Activated naive CD8-positive, alpha-beta T cell treated with anti-CD3 and anti-CD28 coated beads, Interleukin-2, amount 10 ng/mL, durations not matched to agents 7 days and 5 days (primary cell): ENCODE measurements at regions not wholly inside any gene's neighbourhood (a gene's known extent, or its start where the extent isn't known, plus 50 kb on each side); places are given as distances from the start of the nearest gene placed in this dataset.
"Not testable (repeated sequence)": the region's sequence is repeated elsewhere in the genome, so short reads cannot be mapped to it uniquely, and the experiment has no call there.

Experiments
- ATAC-seq: fragments of 150-1000 bp; cut with Tn5 transposase; one replicate; pipeline ENCODE4 v1.10.0; 2021; ENCODE audit warnings: low read depth, moderate library complexity
- POLR2A ChIA-PET: fragments of 350-600 bp; sonication (Branson Sonifier 250); formaldehyde crosslinking; loops from one replicate; lab custom pipeline; 2021; ENCODE audit warnings: antibody characterized with exemption; lab: Charles Lee
- DNase-seq: peaks from one replicate; pipeline ENCODE4 v3.0.0; 2021
- H3K27ac Mint-ChIP-seq: one replicate; pipeline ENCODE4 v1.8.0; 2022; ENCODE audit warnings: mild to moderate bottlenecking, mixed read lengths
- H3K27me3 Mint-ChIP-seq: one replicate; pipeline ENCODE4 v1.8.0; 2022; ENCODE audit warnings: mild to moderate bottlenecking, moderate library complexity, mixed read lengths
- H3K36me3 Mint-ChIP-seq: one replicate; pipeline ENCODE4 v1.8.0; 2021; ENCODE audit warnings: mild to moderate bottlenecking, mixed read lengths
- H3K4me1 Mint-ChIP-seq: one replicate; pipeline ENCODE4 v1.8.0; 2021; ENCODE audit warnings: mixed read lengths
- H3K4me3 Mint-ChIP-seq: one replicate; pipeline ENCODE4 v1.8.0; 2022; ENCODE audit warnings: mild to moderate bottlenecking, moderate library complexity, mixed read lengths
- H3K9me3 Mint-ChIP-seq: one replicate; pipeline ENCODE4 v1.8.0; 2021; ENCODE audit warnings: mixed read lengths

- Mint-ChIP-seq H3K4me1 (no peaks in the 10 kb centered on the region), H3K4me3 (no peak overlapping the region), H3K36me3 (no peaks in the 10 kb centered on the region), H3K27ac (no peak overlapping the region), H3K9me3 (peaks cover 1% of the 10 kb centered on the region), H3K27me3 (peaks cover 1% of the 10 kb centered on the region)
- DNase-seq (no peak), ATAC-seq (no peak)
- POLR2A ChIA-PET: no interaction called here
These were observed 154.8 kb upstream of the IRS2 start for GRCh38 chr13:109941221-109941620.

GRCh38 chr13:109940637-109941036 lies 154.3 kb upstream of the IRS2 start:
- POLR2A ChIA-PET: no interaction called here
- Mint-ChIP-seq H3K27me3 (peaks cover 1% of the 10 kb centered on the region), H3K27ac (no peak overlapping the region), H3K4me3 (no peak overlapping the region), H3K9me3 (peaks cover 1% of the 10 kb centered on the region), H3K36me3 (no peaks in the 10 kb centered on the region), H3K4me1 (no peaks in the 10 kb centered on the region)
- DNase-seq: no peak
- ATAC-seq: no peak

GRCh38 chr13:109939838-109940237 lies 153.5 kb upstream of the IRS2 start:
- DNase-seq (no peak), ATAC-seq (no peak)
- POLR2A ChIA-PET: no interaction called here
- Mint-ChIP-seq H3K4me3 (no peak overlapping the region), H3K36me3 (no peaks in the 10 kb centered on the region), H3K27ac (no peak overlapping the region), H3K9me3 (peaks cover 1% of the 10 kb centered on the region), H3K27me3 (peaks cover 1% of the 10 kb centered on the region), H3K4me1 (no peaks in the 10 kb centered on the region)

GRCh38 chr13:109939180-109939579 lies 152.8 kb upstream of the IRS2 start:
- DNase-seq (no peak), ATAC-seq (no peak)
- peaks cover 3% of the 10 kb centered on the region for H3K9me3 Mint-ChIP-seq
- H3K4me1 Mint-ChIP-seq: no peaks in the 10 kb centered on the region
- POLR2A ChIA-PET: no interaction called here
- no peaks in the 10 kb centered on the region for H3K36me3 Mint-ChIP-seq
- peaks cover 1% of the 10 kb centered on the region for H3K27me3 Mint-ChIP-seq
- H3K27ac Mint-ChIP-seq: no peak overlapping the region
- no peak overlapping the region for H3K4me3 Mint-ChIP-seq

- no peaks in the 10 kb centered on the region for H3K4me1 Mint-ChIP-seq
- peaks cover 3% of the 10 kb centered on the region for H3K9me3 Mint-ChIP-seq
- DNase-seq (no peak), ATAC-seq (no peak)
- no peak overlapping the region for H3K27ac Mint-ChIP-seq
- POLR2A ChIA-PET: no interaction called here
- H3K36me3 Mint-ChIP-seq: no peaks in the 10 kb centered on the region
- no peak overlapping the region for H3K4me3 Mint-ChIP-seq
- peaks cover 1% of the 10 kb centered on the region for H3K27me3 Mint-ChIP-seq
These were observed 152.0 kb upstream of the IRS2 start for GRCh38 chr13:109938255-109938936.

- H3K27ac Mint-ChIP-seq, ATAC-seq, H3K9me3 Mint-ChIP-seq, POLR2A ChIA-PET, H3K4me3 Mint-ChIP-seq, DNase-seq, H3K36me3 Mint-ChIP-seq, H3K27me3 Mint-ChIP-seq, H3K4me1 Mint-ChIP-seq: not testable (repeated sequence)
These were observed 148.1 kb upstream of the IRS2 start for GRCh38 chr13:109934520-109934919.

GRCh38 chr13:109933476-109933875 lies 147.1 kb upstream of the IRS2 start:
- Mint-ChIP-seq H3K27me3 (peaks cover 2% of the 10 kb centered on the region), H3K9me3 (peaks cover 3% of the 10 kb centered on the region), H3K4me1 (no peaks in the 10 kb centered on the region), H3K27ac (no peak overlapping the region), H3K4me3 (no peak overlapping the region), H3K36me3 (no peaks in the 10 kb centered on the region)
- POLR2A ChIA-PET: no interaction called here
- no peak for ATAC-seq
- DNase-seq: no peak

GRCh38 chr13:109924376-109924775 lies 138.0 kb upstream of the IRS2 start:
- no peaks in the 10 kb centered on the region for H3K9me3 Mint-ChIP-seq
- H3K27me3 Mint-ChIP-seq: peaks cover 5% of the 10 kb centered on the region
- no peaks in the 10 kb centered on the region for H3K36me3 Mint-ChIP-seq
- no peak overlapping the region for H3K27ac Mint-ChIP-seq
- ATAC-seq: no peak
- POLR2A ChIA-PET: no interaction called here
- H3K4me3 Mint-ChIP-seq: no peak overlapping the region
- H3K4me1 Mint-ChIP-seq: no peaks in the 10 kb centered on the region
- DNase-seq: no peak

GRCh38 chr13:109922518-109922917 lies 136.1 kb upstream of the IRS2 start:
- Mint-ChIP-seq H3K4me1 (no peaks in the 10 kb centered on the region), H3K27me3 (no peaks in the 10 kb centered on the region), H3K36me3 (no peaks in the 10 kb centered on the region), H3K9me3 (no peaks in the 10 kb centered on the region), H3K4me3 (no peak overlapping the region), H3K27ac (no peak overlapping the region)
- ATAC-seq (no peak), DNase-seq (no peak)
- POLR2A ChIA-PET: no interaction called here

GRCh38 chr13:109919715-109920375 lies 133.5 kb upstream of the IRS2 start:
- no peaks in the 10 kb centered on the region for H3K27me3 Mint-ChIP-seq
- no peaks in the 10 kb centered on the region for H3K36me3 Mint-ChIP-seq
- no peaks in the 10 kb centered on the region for H3K4me1 Mint-ChIP-seq
- POLR2A ChIA-PET: no interaction called here
- H3K4me3 Mint-ChIP-seq: no peak overlapping the region
- DNase-seq (no peak), ATAC-seq (no peak)
- no peak overlapping the region for H3K27ac Mint-ChIP-seq
- H3K9me3 Mint-ChIP-seq: no peaks in the 10 kb centered on the region

GRCh38 chr13:109918179-109918711 lies 131.9 kb upstream of the IRS2 start:
- H3K27me3 Mint-ChIP-seq: no peaks in the 10 kb centered on the region
- no peak overlapping the region for H3K27ac Mint-ChIP-seq
- no peaks in the 10 kb centered on the region for H3K4me1 Mint-ChIP-seq
- no peak for DNase-seq
- POLR2A ChIA-PET: no interaction called here
- no peaks in the 10 kb centered on the region for H3K36me3 Mint-ChIP-seq
- no peaks in the 10 kb centered on the region for H3K9me3 Mint-ChIP-seq
- H3K4me3 Mint-ChIP-seq: no peak overlapping the region
- ATAC-seq: no peak

GRCh38 chr13:109917422-109917821 lies 131.0 kb upstream of the IRS2 start:
- Mint-ChIP-seq H3K4me1 (no peaks in the 10 kb centered on the region), H3K27me3 (no peaks in the 10 kb centered on the region), H3K4me3 (no peak overlapping the region), H3K36me3 (no peaks in the 10 kb centered on the region), H3K27ac (no peak overlapping the region), H3K9me3 (no peaks in the 10 kb centered on the region)
- ATAC-seq: no peak
- DNase-seq: no peak
- POLR2A ChIA-PET: no interaction called here

GRCh38 chr13:109913936-109914510 lies 127.6 kb upstream of the IRS2 start:
- Mint-ChIP-seq H3K9me3 (no peaks in the 10 kb centered on the region), H3K27ac (no peak overlapping the region), H3K36me3 (no peaks in the 10 kb centered on the region), H3K4me3 (no peak overlapping the region), H3K4me1 (no peaks in the 10 kb centered on the region), H3K27me3 (no peaks in the 10 kb centered on the region)
- POLR2A ChIA-PET: no interaction called here
- ATAC-seq: no peak
- no peak for DNase-seq

- H3K36me3 Mint-ChIP-seq: no peaks in the 10 kb centered on the region
- no peaks in the 10 kb centered on the region for H3K4me1 Mint-ChIP-seq
- H3K4me3 Mint-ChIP-seq: no peak overlapping the region
- DNase-seq: no peak
- no peaks in the 10 kb centered on the region for H3K27me3 Mint-ChIP-seq
- no peaks in the 10 kb centered on the region for H3K9me3 Mint-ChIP-seq
- no peak overlapping the region for H3K27ac Mint-ChIP-seq
- POLR2A ChIA-PET: no interaction called here
- ATAC-seq: no peak
These were observed 126.8 kb upstream of the IRS2 start for GRCh38 chr13:109913186-109913585.
